Astrocyte of the spinal cord (primary cell): ENCODE measurements at regions not wholly inside any gene's neighbourhood (a gene's known extent, or its start where the extent isn't known, plus 50 kb on each side); places are given as distances from the start of the nearest gene placed in this dataset.

Source experiments
- DNase-seq: peaks from one replicate; pipeline ENCODE4 v3.0.0; 2011; ENCODE audit warnings: low read depth, low spot score
- H3K4me3 ChIP-seq: 2 replicates; pipeline ENCODE4 v1.5.1; 2011; ENCODE audit warnings: low read depth, mild to moderate bottlenecking, low read length, moderate library complexity
- in situ Hi-C: cut with HindIII; loops from 2 replicates; pipeline ENCODE4 v1.10.0; 2017; ENCODE audit warnings: low sequenced_read_pairs
- TF ChIP-seq, protein P1 (sequence below): IDR thresholded peaks from 2 replicates; pipeline ENCODE4 v1.5.1; 2012; ENCODE audit warnings: low read depth, mild to moderate bottlenecking, low read length, inconsistent platforms

DNA sequence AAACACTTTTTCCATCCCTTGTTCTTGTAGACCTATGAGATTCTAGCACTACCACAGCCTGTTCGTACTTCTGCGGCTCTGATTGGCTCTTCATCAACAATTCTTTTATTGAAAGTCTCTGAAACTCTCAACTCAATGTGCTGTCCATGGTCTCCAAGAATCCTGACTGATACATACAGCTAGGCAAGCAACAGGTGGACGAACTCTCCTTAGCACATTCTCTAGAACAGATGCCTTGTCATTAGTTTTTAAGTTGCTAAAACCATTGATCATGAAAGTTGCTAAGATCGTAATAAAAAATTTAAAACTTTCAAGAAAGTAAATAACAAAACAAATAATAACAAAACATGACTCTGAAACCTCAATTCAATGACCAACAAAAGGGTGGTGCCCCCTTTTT lies 210.5 kb downstream of the EPHA4 start:
- DNase-seq = no peak
- in situ Hi-C loops = no loop called here
- no peak overlapping the region for H3K4me3 ChIP-seq
- TF ChIP-seq, protein P1, sequence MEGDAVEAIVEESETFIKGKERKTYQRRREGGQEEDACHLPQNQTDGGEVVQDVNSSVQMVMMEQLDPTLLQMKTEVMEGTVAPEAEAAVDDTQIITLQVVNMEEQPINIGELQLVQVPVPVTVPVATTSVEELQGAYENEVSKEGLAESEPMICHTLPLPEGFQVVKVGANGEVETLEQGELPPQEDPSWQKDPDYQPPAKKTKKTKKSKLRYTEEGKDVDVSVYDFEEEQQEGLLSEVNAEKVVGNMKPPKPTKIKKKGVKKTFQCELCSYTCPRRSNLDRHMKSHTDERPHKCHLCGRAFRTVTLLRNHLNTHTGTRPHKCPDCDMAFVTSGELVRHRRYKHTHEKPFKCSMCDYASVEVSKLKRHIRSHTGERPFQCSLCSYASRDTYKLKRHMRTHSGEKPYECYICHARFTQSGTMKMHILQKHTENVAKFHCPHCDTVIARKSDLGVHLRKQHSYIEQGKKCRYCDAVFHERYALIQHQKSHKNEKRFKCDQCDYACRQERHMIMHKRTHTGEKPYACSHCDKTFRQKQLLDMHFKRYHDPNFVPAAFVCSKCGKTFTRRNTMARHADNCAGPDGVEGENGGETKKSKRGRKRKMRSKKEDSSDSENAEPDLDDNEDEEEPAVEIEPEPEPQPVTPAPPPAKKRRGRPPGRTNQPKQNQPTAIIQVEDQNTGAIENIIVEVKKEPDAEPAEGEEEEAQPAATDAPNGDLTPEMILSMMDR = no peak

DNA sequence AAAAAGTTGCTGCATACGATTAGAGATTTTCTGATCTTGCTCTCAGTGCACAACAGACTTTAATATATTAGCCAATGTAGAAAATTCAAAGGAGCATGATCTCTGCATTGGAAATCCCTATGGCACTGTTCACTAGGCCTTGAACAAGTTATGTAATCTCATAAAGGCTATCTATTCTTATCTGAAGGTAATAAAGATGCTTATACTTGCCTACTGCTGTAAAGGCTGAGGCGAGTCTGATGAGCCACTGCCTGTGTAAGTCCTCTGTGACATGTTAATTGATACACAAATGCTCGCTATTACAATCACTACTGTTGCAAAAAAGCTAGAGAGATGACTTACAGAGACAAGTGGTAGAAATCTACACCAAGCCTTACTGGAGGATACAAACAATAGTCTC lies 207.4 kb downstream of the EPHA4 start:
- TF ChIP-seq, protein P1 = no peak
- no peak for DNase-seq
- in situ Hi-C loops = no loop called here
- no peak overlapping the region for H3K4me3 ChIP-seq
